Uterus (tissue), 2 donors: ENCODE measurements at regions not wholly inside any gene's neighbourhood (a gene's known extent, or its start where the extent isn't known, plus 50 kb on each side); places are given as distances from the start of the nearest gene placed in this dataset.

Experiments
- POLR2A ChIP-seq, 2 donors: fragments of 450-650 bp; IDR thresholded peaks; one replicate each; pipeline ENCODE4 v1.6.1; 2016; ENCODE audit warnings: antibody characterized with exemption in 2 of 2, mild to moderate bottlenecking in 1 of 2, moderate library complexity in 1 of 2
- TF ChIP-seq, protein P1 (sequence below), 4 experiments: fragments of 200-600 bp in 2 of 4; fragments of 450-650 bp in 2 of 4; sonication (generic) in 2 of 4; IDR thresholded peaks; one replicate each; pipeline ENCODE4 v1.5.1; 2016 to 2019; ENCODE audit warnings: antibody characterized with exemption in 4 of 4, mild to moderate bottlenecking in 2 of 4, moderate library complexity in 1 of 4

DNA sequence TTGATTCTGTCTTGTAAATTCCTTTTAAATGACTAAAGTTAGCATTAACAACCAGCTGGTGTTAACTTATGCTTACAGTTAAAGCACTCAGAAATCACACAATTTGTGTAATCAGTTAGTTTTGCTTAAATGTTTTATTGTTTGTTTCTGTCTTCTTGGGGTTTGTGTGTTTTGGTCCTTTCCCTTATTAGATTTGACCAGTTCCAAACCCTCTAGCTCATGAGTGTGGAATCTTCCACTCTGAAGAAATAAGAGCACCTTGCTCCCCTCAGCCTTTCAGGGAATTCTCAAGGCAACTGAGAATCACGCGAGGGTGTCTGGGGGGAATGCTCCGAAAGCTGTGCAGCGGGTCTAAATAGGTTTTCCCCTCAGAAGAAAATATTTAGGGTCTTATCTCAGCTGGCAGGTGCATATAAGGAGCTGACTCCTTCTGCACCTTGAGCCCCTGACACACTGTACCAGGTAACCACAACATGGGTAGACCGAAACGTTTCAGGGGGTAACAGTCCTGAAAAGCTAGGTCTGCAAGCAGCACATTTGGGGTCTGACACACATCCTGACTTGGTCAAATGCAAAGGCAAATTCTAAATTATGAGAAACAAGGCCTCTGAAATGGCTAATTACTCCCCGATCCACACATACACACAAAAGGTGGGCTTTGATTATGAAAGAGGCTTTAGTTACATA, 188.1 kb upstream of the ETV3 start:
- TF ChIP-seq, protein P1, sequence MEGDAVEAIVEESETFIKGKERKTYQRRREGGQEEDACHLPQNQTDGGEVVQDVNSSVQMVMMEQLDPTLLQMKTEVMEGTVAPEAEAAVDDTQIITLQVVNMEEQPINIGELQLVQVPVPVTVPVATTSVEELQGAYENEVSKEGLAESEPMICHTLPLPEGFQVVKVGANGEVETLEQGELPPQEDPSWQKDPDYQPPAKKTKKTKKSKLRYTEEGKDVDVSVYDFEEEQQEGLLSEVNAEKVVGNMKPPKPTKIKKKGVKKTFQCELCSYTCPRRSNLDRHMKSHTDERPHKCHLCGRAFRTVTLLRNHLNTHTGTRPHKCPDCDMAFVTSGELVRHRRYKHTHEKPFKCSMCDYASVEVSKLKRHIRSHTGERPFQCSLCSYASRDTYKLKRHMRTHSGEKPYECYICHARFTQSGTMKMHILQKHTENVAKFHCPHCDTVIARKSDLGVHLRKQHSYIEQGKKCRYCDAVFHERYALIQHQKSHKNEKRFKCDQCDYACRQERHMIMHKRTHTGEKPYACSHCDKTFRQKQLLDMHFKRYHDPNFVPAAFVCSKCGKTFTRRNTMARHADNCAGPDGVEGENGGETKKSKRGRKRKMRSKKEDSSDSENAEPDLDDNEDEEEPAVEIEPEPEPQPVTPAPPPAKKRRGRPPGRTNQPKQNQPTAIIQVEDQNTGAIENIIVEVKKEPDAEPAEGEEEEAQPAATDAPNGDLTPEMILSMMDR (IDR thresholded peaks at IDR 0.05), result no peak
- no peak for TF ChIP-seq POLR2A (IDR thresholded peaks at IDR 0.05)
